ENCODE measurements at regions not wholly inside any gene's neighbourhood (a gene's known extent, or its start where the extent isn't known, plus 50 kb on each side); places are given as distances from the start of the nearest gene placed in this dataset.
"Not testable (repeated sequence)": the region's sequence is repeated elsewhere in the genome, so short reads cannot be mapped to it uniquely, and the experiment has no call there.

- TF ChIP-seq CTCF (IDR thresholded peaks at IDR 0.05; ENCODE audit: low read depth, low read length); POLR2A (IDR thresholded peaks at IDR 0.05; ENCODE audit: extremely low read depth, insufficient read length): not testable (repeated sequence)
Measured at GRCh38 chr13:22941495-22941894, 239.3 kb upstream of the SGCG start.
